HCT116 (cell line): ENCODE measurements at regions not wholly inside any gene's neighbourhood (a gene's known extent, or its start where the extent isn't known, plus 50 kb on each side); places are given as distances from the start of the nearest gene placed in this dataset.

Experiments used
- ATAC-seq: fragments of 200-7000 bp; cut with Tn5 transposase; 2 replicates; pipeline ENCODE4 v1.9.1; 2020; ENCODE audit warnings: mild to moderate bottlenecking, moderate library complexity
- BruUV-seq: library from RNA; stranded (reverse); fragments of 400-500 nt; replicated peaks from 2 replicates; lab custom pipeline; 2021; lab: Mats Ljungman, UMichigan
- CTCF ChIA-PET: fragments of 300-600 bp; sonication (Branson Sonifier 250); formaldehyde crosslinking; loops from one replicate; lab custom pipeline; 2021; ENCODE audit warnings: antibody characterized with exemption; lab: Charles Lee
- POLR2A ChIA-PET: fragments of 300-600, 350-600 bp; sonication (Branson Sonifier 250); formaldehyde crosslinking; loops from one replicate; lab custom pipeline; 2021; ENCODE audit warnings: antibody characterized with exemption; lab: Charles Lee
- RAD21 ChIA-PET, 2 experiments: fragments of 300-600 bp; sonication (Branson Sonifier 250); formaldehyde crosslinking; loops; one replicate each; lab custom pipeline; 2023; ENCODE audit warnings: low total read pairs in 2 of 2; ENCODE audit not compliant: uncharacterized antibody in 2 of 2, unreplicated experiment in 2 of 2, low non-redundant PET in 1 of 2; lab: Charles Lee
- DNase-seq: peaks from one replicate; pipeline ENCODE4 v3.0.0-alpha.2; 2010; ENCODE audit warnings: low read depth, low spot score
- H2AFZ ChIP-seq: fragments of 200-600 bp; shearing (Covaris generic), sonication (generic); 2 replicates; pipeline ENCODE4 v1.6.1; 2017; ENCODE audit warnings: low read depth, mixed run types, mixed read lengths, antibody characterized with exemption, low read length; ENCODE audit not compliant: poor library complexity, severe bottlenecking
- H3K27ac ChIP-seq: 2 replicates; pipeline ENCODE4 v1.5.1; 2012; ENCODE audit warnings: low read depth, low read length
- H3K27me3 ChIP-seq: fragments of 200-600 bp; sonication (generic); 2 replicates; pipeline ENCODE4 v1.6.1; 2016; ENCODE audit warnings: mixed run types, low read length, mixed read lengths; ENCODE audit not compliant: insufficient read depth
- H3K36me3 ChIP-seq, 2 experiments: fragments of 200-500 bp in 1 of 2; fragments of 200-600 bp in 1 of 2; sonication (Bioruptor generic) in 1 of 2; sonication (generic) in 1 of 2; 2 replicates each; pipeline versions ENCODE4 v1.5.1 to v1.6.1; 2014 to 2016; ENCODE audit warnings: low read length in 2 of 2, inconsistent platforms in 1 of 2, mixed read lengths in 1 of 2, mixed run types in 1 of 2; ENCODE audit not compliant: insufficient read depth in 2 of 2, control insufficient read depth in 1 of 2
- H3K4me1 ChIP-seq, 2 experiments: fragments of 200-600 bp in 1 of 2; sonication (generic) in 1 of 2; 2 replicates each; pipeline versions ENCODE4 v1.5.1 to v1.6.1; 2012 to 2017; ENCODE audit warnings: low read length in 2 of 2, inconsistent platforms in 1 of 2, mild to moderate bottlenecking in 1 of 2, mixed read lengths in 1 of 2, mixed run types in 1 of 2, moderate library complexity in 1 of 2; ENCODE audit not compliant: insufficient read depth in 2 of 2, control insufficient read depth in 1 of 2
- H3K4me2 ChIP-seq: fragments of 200-600 bp; sonication (generic); 2 replicates; pipeline ENCODE4 v1.6.1; 2017; ENCODE audit warnings: mixed run types, low read length, mixed read lengths
- H3K4me3 ChIP-seq, 2 experiments: fragments of 200-600 bp in 1 of 2; sonication (generic) in 1 of 2; replicated peaks in 1 of 2; 2 replicates each; pipeline ENCODE4 v1.5.1; 2011 to 2016; ENCODE audit warnings: low read length in 2 of 2, control low read depth in 1 of 2, low read depth in 1 of 2, mild to moderate bottlenecking in 1 of 2, mixed read lengths in 1 of 2, mixed run types in 1 of 2
- H3K79me2 ChIP-seq: fragments of 200-600 bp; sonication (generic); 2 replicates; pipeline ENCODE4 v1.6.1; 2017; ENCODE audit warnings: mild to moderate bottlenecking, mixed run types, low read length, moderate library complexity, mixed read lengths; ENCODE audit not compliant: insufficient read depth
- H3K9ac ChIP-seq: fragments of 200-600 bp; sonication (generic); 2 replicates; pipeline ENCODE4 v1.6.1; 2016; ENCODE audit warnings: low read length, mixed read lengths
- H3K9me2 ChIP-seq: fragments of 200-600 bp; sonication (generic), shearing (Covaris generic); 2 replicates; pipeline ENCODE4 v1.6.1; 2017; ENCODE audit warnings: mixed run types, mild to moderate bottlenecking, moderate library complexity; ENCODE audit not compliant: insufficient read depth
- H3K9me3 ChIP-seq, 2 experiments: fragments of 200-500 bp in 1 of 2; fragments of 200-600 bp in 1 of 2; sonication (Bioruptor generic) in 1 of 2; sonication (generic) in 1 of 2; 2 replicates each; pipeline ENCODE4 v1.6.1; 2014 to 2017; ENCODE audit warnings: low read length in 2 of 2, mixed read lengths in 2 of 2, inconsistent platforms in 1 of 2, low read depth in 1 of 2, mild to moderate bottlenecking in 1 of 2, mixed run types in 1 of 2, moderate library complexity in 1 of 2; ENCODE audit not compliant: control insufficient read depth in 1 of 2, insufficient read depth in 1 of 2
- H4K20me1 ChIP-seq: fragments of 200-600 bp; sonication (generic), shearing (Covaris generic); 2 replicates; pipeline ENCODE4 v1.6.1; 2017; ENCODE audit warnings: mixed run types, mild to moderate bottlenecking, moderate library complexity; ENCODE audit not compliant: insufficient read depth
- ATF3 ChIP-seq: IDR thresholded peaks from 2 replicates; pipeline ENCODE4 v1.6.1; 2012
- CBX3 ChIP-seq: IDR thresholded peaks from 2 replicates; pipeline ENCODE4 v1.6.1; 2012; ENCODE audit warnings: low read depth
- CEBPB ChIP-seq: IDR thresholded peaks from 2 replicates; pipeline ENCODE4 v1.6.1; 2012; ENCODE audit warnings: low read depth
- EGR1 ChIP-seq: IDR thresholded peaks from 2 replicates; pipeline ENCODE4 v1.6.1; 2012; ENCODE audit warnings: low read depth
- EZH2 ChIP-seq: fragments of 200-600 bp; sonication (generic); IDR thresholded peaks from 2 replicates; pipeline ENCODE4 v1.6.1; 2017; ENCODE audit warnings: antibody characterized with exemption, mixed run types
- EZH2phosphoT487 ChIP-seq: fragments of 200-600 bp; IDR thresholded peaks from 2 replicates; pipeline ENCODE4 v1.6.1; 2018; ENCODE audit warnings: antibody characterized with exemption, borderline replicate concordance
- FOSL1 ChIP-seq: IDR thresholded peaks from 2 replicates; pipeline ENCODE4 v1.6.1; 2012; ENCODE audit warnings: low read depth
- MAX ChIP-seq: IDR thresholded peaks from 2 replicates; pipeline ENCODE4 v1.6.1; 2012
- POLR2A ChIP-seq: IDR thresholded peaks from 2 replicates; pipeline ENCODE4 v1.7.0; 2011; ENCODE audit warnings: borderline replicate concordance; ENCODE audit not compliant: insufficient read depth, insufficient read length; ENCODE audit errors: extremely low read depth
- POLR2AphosphoS5 ChIP-seq: IDR thresholded peaks from 2 replicates; pipeline ENCODE4 v1.6.1; 2011; ENCODE audit warnings: mild to moderate bottlenecking, low read depth, low read length, moderate library complexity
- RAD21 ChIP-seq: IDR thresholded peaks from 2 replicates; pipeline ENCODE4 v1.6.1; 2012; ENCODE audit warnings: low read depth, mild to moderate bottlenecking
- REST ChIP-seq: IDR thresholded peaks from 2 replicates; pipeline ENCODE4 v1.6.1; 2012; ENCODE audit warnings: low read depth
- SIN3A ChIP-seq: IDR thresholded peaks from 2 replicates; pipeline ENCODE4 v1.6.1; 2012; ENCODE audit warnings: low read depth
- SP1 ChIP-seq: IDR thresholded peaks from 2 replicates; pipeline ENCODE4 v1.6.1; 2012; ENCODE audit warnings: low read depth
- SRF ChIP-seq: IDR thresholded peaks from 2 replicates; pipeline ENCODE4 v1.6.1; 2012; ENCODE audit warnings: low read depth
- YY1 ChIP-seq: IDR thresholded peaks from 2 replicates; pipeline ENCODE4 v1.6.1; 2011; ENCODE audit warnings: low read length, low read depth, moderate library complexity, mild to moderate bottlenecking; ENCODE audit not compliant: insufficient replicate concordance; ENCODE audit errors: extremely low read depth
- ZFX ChIP-seq: fragments of 450-650 bp; IDR thresholded peaks from 2 replicates; pipeline ENCODE4 v1.6.1; 2017
- intact Hi-C: fragments of 100-400 bp; cut with micrococcal nuclease; formaldehyde crosslinking; loops from 2 replicates; pipeline ENCODE4 v1.10.0; 2022

GRCh38 chr6:92922216-92922806 lies 497.0 kb downstream of the EPHA7 start:
- no peaks in the 10 kb centered on the region for H3K79me2 ChIP-seq
- POLR2A ChIA-PET = no interaction called here
- RAD21 ChIA-PET = no interaction called here
- no peak for ATAC-seq
- H3K4me2 ChIP-seq = no peak overlapping the region
- no peaks in the 10 kb centered on the region for H3K4me1 ChIP-seq
- H2AFZ ChIP-seq = no peak overlapping the region
- H3K36me3 ChIP-seq = no peaks in the 10 kb centered on the region
- no TSS peak for BruUV-seq
- TF ChIP-seq ATF3 = no peak
- TF ChIP-seq SRF = no peak
- TF ChIP-seq POLR2A = no peak
- CTCF ChIA-PET = no interaction called here
- intact Hi-C loops = no loop called here
- H4K20me1 ChIP-seq = no peaks in the 10 kb centered on the region
- no peak overlapping the region for H3K9ac ChIP-seq
- H3K4me3 ChIP-seq = no peak overlapping the region
- H3K9me2 ChIP-seq = no peaks in the 10 kb centered on the region
- H3K27me3 ChIP-seq = no peaks in the 10 kb centered on the region
- peaks cover 0 to 15% of the 10 kb centered on the region in 2 experiments; a peak in 2 of 4 replicates for H3K9me3 ChIP-seq
- H3K27ac ChIP-seq = no peak overlapping the region
- DNase-seq = no peak

GRCh38 chr6:92915466-92915865 lies 503.9 kb downstream of the EPHA7 start:
- peaks cover 0 to 14% of the 10 kb centered on the region in 2 experiments; a peak in 2 of 4 replicates for H3K9me3 ChIP-seq
- H3K9ac ChIP-seq = no peak overlapping the region
- no peak overlapping the region for H2AFZ ChIP-seq
- intact Hi-C loops = no loop called here
- DNase-seq = no peak
- H3K4me3 ChIP-seq = no peak overlapping the region
- H3K36me3 ChIP-seq = no peaks in the 10 kb centered on the region
- ChIA-PET CTCF (no interaction called here), POLR2A (no interaction called here), RAD21 (no interaction called here)
- no peaks in the 10 kb centered on the region for H3K27me3 ChIP-seq
- H3K27ac ChIP-seq = no peak overlapping the region
- H3K4me1 ChIP-seq = no peaks in the 10 kb centered on the region
- no peak overlapping the region for H3K4me2 ChIP-seq
- no peaks in the 10 kb centered on the region for H4K20me1 ChIP-seq
- H3K9me2 ChIP-seq = no peaks in the 10 kb centered on the region
- no peak for ATAC-seq
- BruUV-seq = no TSS peak
- H3K79me2 ChIP-seq = no peaks in the 10 kb centered on the region
- TF ChIP-seq FOSL1 = no peak
- TF ChIP-seq CBX3 = no peak
- no peak for TF ChIP-seq SRF
- TF ChIP-seq SP1 = no peak
- TF ChIP-seq ATF3 = no peak
- TF ChIP-seq EGR1 = no peak
- TF ChIP-seq EZH2 = no peak
- no peak for TF ChIP-seq POLR2A
- TF ChIP-seq MAX = no peak
- no peak for TF ChIP-seq SIN3A
- no peak for TF ChIP-seq POLR2AphosphoS5
- TF ChIP-seq CEBPB = no peak
- TF ChIP-seq EZH2phosphoT487 = no peak
- no peak for TF ChIP-seq RAD21
- TF ChIP-seq ZFX = no peak
- TF ChIP-seq REST = no peak
- TF ChIP-seq YY1 = no peak
